ENCODE measurements at regions not wholly inside any gene's neighbourhood (a gene's known extent, or its start where the extent isn't known, plus 50 kb on each side); places are given as distances from the start of the nearest gene placed in this dataset.

DNA sequence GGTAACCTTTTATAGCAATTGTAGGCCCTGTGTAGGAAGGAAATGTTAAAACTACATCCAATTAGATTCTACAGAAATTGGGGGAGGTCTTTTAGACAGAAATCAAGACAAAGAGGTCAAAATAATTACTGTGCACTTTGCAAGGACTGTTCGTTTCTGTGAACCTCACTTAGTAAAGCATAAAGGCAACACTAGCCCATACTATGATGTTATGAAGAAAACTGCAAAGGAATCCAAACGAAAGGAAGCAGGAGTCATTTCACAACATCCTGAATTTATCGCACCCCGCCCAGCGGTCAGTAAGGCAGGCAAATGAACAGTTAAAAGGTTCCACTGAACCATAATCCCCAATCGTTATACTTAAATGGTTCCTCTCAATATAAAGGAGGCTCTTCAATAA, 429.5 kb upstream of the ARID1B start:
- Histone ChIP-seq H3K36me3 (replicated peaks) (no peaks in the 10 kb centered on the region), H3K27ac (no peak overlapping the region), H3K27me3 (replicated peaks) (no peaks in the 10 kb centered on the region), H3K4me3 (ENCODE audit: low read depth, low read length) (no peak overlapping the region)
- TF ChIP-seq, protein P1, sequence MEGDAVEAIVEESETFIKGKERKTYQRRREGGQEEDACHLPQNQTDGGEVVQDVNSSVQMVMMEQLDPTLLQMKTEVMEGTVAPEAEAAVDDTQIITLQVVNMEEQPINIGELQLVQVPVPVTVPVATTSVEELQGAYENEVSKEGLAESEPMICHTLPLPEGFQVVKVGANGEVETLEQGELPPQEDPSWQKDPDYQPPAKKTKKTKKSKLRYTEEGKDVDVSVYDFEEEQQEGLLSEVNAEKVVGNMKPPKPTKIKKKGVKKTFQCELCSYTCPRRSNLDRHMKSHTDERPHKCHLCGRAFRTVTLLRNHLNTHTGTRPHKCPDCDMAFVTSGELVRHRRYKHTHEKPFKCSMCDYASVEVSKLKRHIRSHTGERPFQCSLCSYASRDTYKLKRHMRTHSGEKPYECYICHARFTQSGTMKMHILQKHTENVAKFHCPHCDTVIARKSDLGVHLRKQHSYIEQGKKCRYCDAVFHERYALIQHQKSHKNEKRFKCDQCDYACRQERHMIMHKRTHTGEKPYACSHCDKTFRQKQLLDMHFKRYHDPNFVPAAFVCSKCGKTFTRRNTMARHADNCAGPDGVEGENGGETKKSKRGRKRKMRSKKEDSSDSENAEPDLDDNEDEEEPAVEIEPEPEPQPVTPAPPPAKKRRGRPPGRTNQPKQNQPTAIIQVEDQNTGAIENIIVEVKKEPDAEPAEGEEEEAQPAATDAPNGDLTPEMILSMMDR (IDR thresholded peaks at IDR 0.05; ENCODE audit: low read depth, low read length, missing control alignments), result no peak
- no peak for DNase-seq
- in situ Hi-C loops (cut with HindIII; ENCODE audit: low pct_ligation_motif_present, low sequenced_read_pairs), result no loop called here

DNA sequence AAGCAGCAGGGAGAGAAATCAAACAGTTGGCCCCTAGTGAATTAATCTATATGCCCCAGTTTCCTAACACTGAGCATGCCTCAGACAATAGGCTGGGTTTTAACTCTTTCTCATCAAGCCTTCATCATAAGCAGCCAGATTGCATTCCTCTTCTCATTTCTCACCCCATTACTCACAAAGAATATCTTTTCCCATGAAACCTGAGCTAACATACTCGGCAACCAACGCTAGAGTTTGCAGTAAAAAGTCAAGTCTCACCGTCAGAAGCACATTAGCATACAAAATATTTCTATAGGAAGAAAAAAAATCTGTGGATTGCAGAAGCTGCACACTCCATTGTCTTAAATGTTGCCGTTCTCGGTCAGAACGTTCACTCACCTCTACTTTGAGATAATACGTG, 429.9 kb upstream of the ARID1B start:
- Histone ChIP-seq H3K4me3 (ENCODE audit: low read depth, low read length) (no peak overlapping the region), H3K27me3 (replicated peaks) (no peaks in the 10 kb centered on the region), H3K27ac (no peak overlapping the region), H3K36me3 (replicated peaks) (no peaks in the 10 kb centered on the region)
- no peak for DNase-seq
- TF ChIP-seq, protein P1 (IDR thresholded peaks at IDR 0.05; ENCODE audit: low read depth, low read length, missing control alignments), result no peak
- in situ Hi-C loops (cut with HindIII; ENCODE audit: low pct_ligation_motif_present, low sequenced_read_pairs), result no loop called here

- Histone ChIP-seq H3K27me3 (replicated peaks) (no peaks in the 10 kb centered on the region), H3K27ac (no peak overlapping the region), H3K4me3 (ENCODE audit: low read depth, low read length) (no peak overlapping the region), H3K36me3 (replicated peaks) (no peaks in the 10 kb centered on the region)
- TF ChIP-seq, protein P1 (IDR thresholded peaks at IDR 0.05; ENCODE audit: low read depth, low read length, missing control alignments), result no peak
- in situ Hi-C loops (cut with HindIII; ENCODE audit: low pct_ligation_motif_present, low sequenced_read_pairs), result no loop called here
- no peak for DNase-seq
Measured at GRCh38 chr6:156345700-156346099, 431.5 kb upstream of the ARID1B start.

DNA sequence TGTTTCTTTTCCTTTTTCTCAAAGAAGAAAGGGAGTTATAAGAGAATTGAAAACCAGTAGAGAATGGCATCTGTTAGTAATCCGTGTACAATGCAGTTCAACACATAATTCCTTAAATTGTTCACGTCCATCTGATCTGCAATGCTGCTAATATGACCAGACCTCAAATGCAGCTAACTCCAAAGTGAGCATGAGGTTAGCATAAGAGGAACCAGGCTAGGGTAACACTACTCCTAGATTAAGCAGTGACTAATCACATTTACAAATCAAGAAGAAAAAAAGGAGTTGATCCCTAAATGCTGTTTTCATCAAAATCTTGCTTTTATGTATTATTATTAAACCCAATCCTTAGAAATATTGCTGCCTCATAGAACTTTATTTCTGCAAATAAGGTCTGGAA, 432.7 kb upstream of the ARID1B start:
- Histone ChIP-seq H3K27ac (no peak overlapping the region), H3K4me3 (ENCODE audit: low read depth, low read length) (no peak overlapping the region), H3K36me3 (replicated peaks) (no peaks in the 10 kb centered on the region), H3K27me3 (replicated peaks) (no peaks in the 10 kb centered on the region)
- in situ Hi-C loops (cut with HindIII; ENCODE audit: low pct_ligation_motif_present, low sequenced_read_pairs), result no loop called here
- TF ChIP-seq, protein P1 (IDR thresholded peaks at IDR 0.05; ENCODE audit: low read depth, low read length, missing control alignments), result no peak
- DNase-seq, result no peak

GRCh38 chr6:156337801-156338200, 439.4 kb upstream of the ARID1B start:
- in situ Hi-C loops (cut with HindIII; ENCODE audit: low pct_ligation_motif_present, low sequenced_read_pairs), result no loop called here
- TF ChIP-seq, protein P1 (IDR thresholded peaks at IDR 0.05; ENCODE audit: low read depth, low read length, missing control alignments), result no peak
- H3K27me3 ChIP-seq (replicated peaks), result no peaks in the 10 kb centered on the region
- H3K36me3 ChIP-seq (replicated peaks), result no peaks in the 10 kb centered on the region
- DNase-seq, result no peak
- H3K27ac ChIP-seq, result no peak overlapping the region
- no peak overlapping the region for H3K4me3 ChIP-seq (ENCODE audit: low read depth, low read length)

GRCh38 chr6:156336733-156337132, 440.4 kb upstream of the ARID1B start:
- H3K27me3 ChIP-seq (replicated peaks), result no peaks in the 10 kb centered on the region
- TF ChIP-seq, protein P1 (IDR thresholded peaks at IDR 0.05; ENCODE audit: low read depth, low read length, missing control alignments), result no peak
- no peak for DNase-seq

More at GRCh38 chr6:156336733-156337132, 440.4 kb upstream of the ARID1B start:
- in situ Hi-C loops (cut with HindIII; ENCODE audit: low pct_ligation_motif_present, low sequenced_read_pairs), result no loop called here
- Histone ChIP-seq H3K4me3 (ENCODE audit: low read depth, low read length) (no peak overlapping the region), H3K27ac (no peak overlapping the region), H3K36me3 (replicated peaks) (no peaks in the 10 kb centered on the region)
